DND-41 (cell line): ENCODE measurements at regions not wholly inside any gene's neighbourhood (a gene's known extent, or its start where the extent isn't known, plus 50 kb on each side); places are given as distances from the start of the nearest gene placed in this dataset.

Source experiments
- ATAC-seq: fragments of 200-7000 bp; cut with Tn5 transposase; 3 replicates; pipeline ENCODE4 v1.9.1; 2021; ENCODE audit warnings: low read depth; ENCODE audit not compliant: insufficient read depth
- DNase-seq: peaks from one replicate; pipeline ENCODE4 v3.0.0-alpha.2; 2020
- H2AFZ ChIP-seq: 2 replicates; pipeline ENCODE4 v1.6.0; 2012; ENCODE audit warnings: low read depth, low read length
- H3K27ac ChIP-seq: 2 replicates; pipeline ENCODE4 v1.5.1; 2012; ENCODE audit warnings: low read length, inconsistent platforms
- H3K27me3 ChIP-seq: fragments of 200-600 bp; sonication (generic); 2 replicates; pipeline ENCODE4 v1.6.0; 2012; ENCODE audit warnings: low read length, mild to moderate bottlenecking, inconsistent platforms; ENCODE audit not compliant: insufficient read depth, poor library complexity
- H3K36me3 ChIP-seq: 2 replicates; pipeline ENCODE4 v1.5.1; 2012; ENCODE audit warnings: low read length, inconsistent platforms; ENCODE audit not compliant: insufficient read depth
- H3K4me1 ChIP-seq: 2 replicates; pipeline ENCODE4 v1.5.1; 2012; ENCODE audit warnings: mild to moderate bottlenecking, low read length; ENCODE audit not compliant: insufficient read depth
- H3K4me2 ChIP-seq: 2 replicates; pipeline ENCODE4 v1.6.0; 2012; ENCODE audit warnings: mild to moderate bottlenecking, moderate library complexity, low read length, inconsistent platforms; ENCODE audit not compliant: insufficient read depth
- H3K4me3 ChIP-seq, 2 experiments: fragments of 200-600 bp in 1 of 2; shearing (Covaris generic) in 1 of 2; 2 replicates each; pipeline ENCODE4 v1.5.1; 2012 to 2016; ENCODE audit warnings: inconsistent platforms in 2 of 2, low read length in 2 of 2, mild to moderate bottlenecking in 2 of 2, low read depth in 1 of 2, moderate library complexity in 1 of 2
- H3K79me2 ChIP-seq: 2 replicates; pipeline ENCODE4 v1.6.0; 2012; ENCODE audit warnings: low read length, inconsistent platforms; ENCODE audit not compliant: insufficient read depth
- H3K9ac ChIP-seq: 2 replicates; pipeline ENCODE4 v1.6.0; 2012; ENCODE audit warnings: low read depth, mild to moderate bottlenecking, inconsistent platforms, low read length, moderate library complexity
- H3K9me3 ChIP-seq: 2 replicates; pipeline ENCODE4 v1.5.1; 2012; ENCODE audit warnings: low read length, moderate library complexity, mild to moderate bottlenecking, inconsistent platforms; ENCODE audit not compliant: insufficient read depth, severe bottlenecking
- H4K20me1 ChIP-seq: 2 replicates; pipeline ENCODE4 v1.6.0; 2012; ENCODE audit warnings: low read length; ENCODE audit not compliant: insufficient read depth
- EZH2 ChIP-seq: IDR thresholded peaks from 3 replicates; pipeline ENCODE4 v1.6.1; 2012; ENCODE audit warnings: borderline replicate concordance, low read depth, mild to moderate bottlenecking, moderate library complexity, low read length, inconsistent platforms; ENCODE audit not compliant: severe bottlenecking
- TF ChIP-seq, protein P1 (sequence below): IDR thresholded peaks from 2 replicates; pipeline ENCODE4 v1.5.1; 2012; ENCODE audit warnings: borderline replicate concordance, low read length, moderate library complexity, mild to moderate bottlenecking; ENCODE audit not compliant: poor library complexity, severe bottlenecking; ENCODE audit errors: extremely low read depth

DNA sequence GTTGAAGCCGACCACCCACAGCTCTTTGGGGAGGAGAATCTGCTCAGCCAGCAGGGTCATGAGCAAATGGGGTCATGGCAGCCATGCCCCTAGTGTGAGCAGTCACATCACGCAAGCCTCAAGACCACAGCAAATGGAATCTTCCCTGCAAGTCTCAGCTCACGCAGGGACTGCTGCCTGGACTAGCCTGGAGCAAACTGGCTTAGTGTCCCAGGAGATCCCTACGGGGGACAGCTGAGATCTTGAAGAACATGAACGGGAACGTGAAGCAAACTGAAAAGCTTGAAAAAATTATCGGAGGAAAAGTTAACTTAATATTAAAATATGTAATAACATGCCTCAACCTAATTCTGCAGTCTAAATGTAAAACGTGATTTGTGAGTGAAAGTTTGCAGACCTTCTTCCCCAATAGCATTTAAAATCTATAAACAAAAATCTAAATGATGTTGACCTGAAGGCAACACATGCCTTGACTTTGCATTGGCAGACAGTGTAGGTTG lies 118.4 kb downstream of the FAM124B start:
- no peak overlapping the region for H3K4me3 ChIP-seq
- no peak overlapping the region for H3K9ac ChIP-seq
- no peak for ATAC-seq
- peaks cover 5% of the 10 kb centered on the region for H3K27me3 ChIP-seq
- no peaks in the 10 kb centered on the region for H3K79me2 ChIP-seq
- no peak for DNase-seq
- H3K9me3 ChIP-seq: no peaks in the 10 kb centered on the region
- no peaks in the 10 kb centered on the region for H4K20me1 ChIP-seq
- no peak overlapping the region for H3K4me2 ChIP-seq
- H2AFZ ChIP-seq: no peak overlapping the region
- TF ChIP-seq, protein P1, sequence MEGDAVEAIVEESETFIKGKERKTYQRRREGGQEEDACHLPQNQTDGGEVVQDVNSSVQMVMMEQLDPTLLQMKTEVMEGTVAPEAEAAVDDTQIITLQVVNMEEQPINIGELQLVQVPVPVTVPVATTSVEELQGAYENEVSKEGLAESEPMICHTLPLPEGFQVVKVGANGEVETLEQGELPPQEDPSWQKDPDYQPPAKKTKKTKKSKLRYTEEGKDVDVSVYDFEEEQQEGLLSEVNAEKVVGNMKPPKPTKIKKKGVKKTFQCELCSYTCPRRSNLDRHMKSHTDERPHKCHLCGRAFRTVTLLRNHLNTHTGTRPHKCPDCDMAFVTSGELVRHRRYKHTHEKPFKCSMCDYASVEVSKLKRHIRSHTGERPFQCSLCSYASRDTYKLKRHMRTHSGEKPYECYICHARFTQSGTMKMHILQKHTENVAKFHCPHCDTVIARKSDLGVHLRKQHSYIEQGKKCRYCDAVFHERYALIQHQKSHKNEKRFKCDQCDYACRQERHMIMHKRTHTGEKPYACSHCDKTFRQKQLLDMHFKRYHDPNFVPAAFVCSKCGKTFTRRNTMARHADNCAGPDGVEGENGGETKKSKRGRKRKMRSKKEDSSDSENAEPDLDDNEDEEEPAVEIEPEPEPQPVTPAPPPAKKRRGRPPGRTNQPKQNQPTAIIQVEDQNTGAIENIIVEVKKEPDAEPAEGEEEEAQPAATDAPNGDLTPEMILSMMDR: no peak
- H3K36me3 ChIP-seq: no peaks in the 10 kb centered on the region
- no peaks in the 10 kb centered on the region for H3K4me1 ChIP-seq
- no peak overlapping the region for H3K27ac ChIP-seq

DNA sequence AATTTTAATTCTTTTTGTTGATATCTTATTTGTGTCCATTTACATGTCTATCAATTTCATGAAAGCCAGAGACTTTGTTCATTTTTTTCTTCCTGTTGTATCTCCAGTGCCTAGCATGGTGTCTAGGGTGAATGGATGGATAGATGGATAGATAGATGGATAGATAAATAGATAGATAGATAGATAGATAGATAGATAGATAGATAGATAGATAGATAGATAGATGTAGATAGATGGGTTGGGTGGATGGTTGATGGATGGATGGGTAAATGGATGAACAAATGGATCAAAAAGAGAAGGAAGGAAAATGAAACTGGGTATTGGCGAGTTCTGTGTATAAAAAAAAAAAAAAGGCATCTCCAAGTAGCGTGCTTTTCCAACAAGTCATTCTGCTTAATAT lies 120.5 kb downstream of the FAM124B start:
- Histone ChIP-seq H3K27ac (no peak overlapping the region), H3K36me3 (no peaks in the 10 kb centered on the region), H3K4me1 (no peaks in the 10 kb centered on the region), H3K4me3 (no peak overlapping the region), H3K4me2 (no peak overlapping the region), H3K79me2 (no peaks in the 10 kb centered on the region), H2AFZ (no peak overlapping the region), H3K27me3 (peaks cover 6% of the 10 kb centered on the region), H4K20me1 (no peaks in the 10 kb centered on the region), H3K9ac (no peak overlapping the region), H3K9me3 (no peaks in the 10 kb centered on the region)
- DNase-seq (no peak), ATAC-seq (no peak)
- TF ChIP-seq, protein P1: no peak
- TF ChIP-seq EZH2: no peak

GRCh38 chr2:224278531-224278930 lies 123.4 kb downstream of the FAM124B start:
- no peak overlapping the region for H2AFZ ChIP-seq
- ATAC-seq: no peak
- no peak overlapping the region for H3K27ac ChIP-seq

More at GRCh38 chr2:224278531-224278930, 123.4 kb downstream of the FAM124B start:
- no peaks in the 10 kb centered on the region for H3K4me1 ChIP-seq
- no peak overlapping the region for H3K4me3 ChIP-seq
- H3K27me3 ChIP-seq: peaks cover 6% of the 10 kb centered on the region
- H4K20me1 ChIP-seq: no peaks in the 10 kb centered on the region
- TF ChIP-seq, protein P1: no peak
- no peak for TF ChIP-seq EZH2
- no peak overlapping the region for H3K9ac ChIP-seq
- no peaks in the 10 kb centered on the region for H3K79me2 ChIP-seq
- no peak overlapping the region for H3K4me2 ChIP-seq
- no peaks in the 10 kb centered on the region for H3K36me3 ChIP-seq
- no peak for DNase-seq
- no peaks in the 10 kb centered on the region for H3K9me3 ChIP-seq
